H9 (cell line): ENCODE measurements at regions not wholly inside any gene's neighbourhood (a gene's known extent, or its start where the extent isn't known, plus 50 kb on each side); places are given as distances from the start of the nearest gene placed in this dataset.

ENCODE experiments used
- DNase-seq: peaks from one replicate; pipeline ENCODE4 v3.0.0-alpha.2; 2017
- H2AFZ ChIP-seq: one replicate; pipeline ENCODE4 v1.6.1; 2013; ENCODE audit warnings: mild to moderate bottlenecking, low read length, control low read depth, moderate library complexity
- H2AK5ac ChIP-seq: 2 replicates; pipeline ENCODE4 v1.6.1; 2013; ENCODE audit warnings: low read length, control low read depth, mixed read lengths; ENCODE audit not compliant: insufficient read length
- H2BK120ac ChIP-seq: one replicate; pipeline ENCODE4 v1.6.1; 2013; ENCODE audit warnings: low read depth, mild to moderate bottlenecking, low read length, control low read depth, inconsistent platforms; ENCODE audit not compliant: poor library complexity, severe bottlenecking
- H2BK12ac ChIP-seq: 2 replicates; pipeline ENCODE4 v1.6.1; 2013; ENCODE audit warnings: low read length, control low read depth, mixed read lengths, low read depth; ENCODE audit not compliant: insufficient read length
- H2BK15ac ChIP-seq: 2 replicates; pipeline ENCODE4 v1.6.1; 2013; ENCODE audit warnings: low read depth, low read length, control low read depth
- H2BK20ac ChIP-seq: one replicate; pipeline ENCODE4 v1.6.1; 2013; ENCODE audit warnings: low read depth, mild to moderate bottlenecking, low read length, control low read depth, inconsistent platforms; ENCODE audit not compliant: poor library complexity, severe bottlenecking
- H2BK5ac ChIP-seq: 2 replicates; pipeline ENCODE4 v1.6.1; 2013; ENCODE audit warnings: low read length, control low read depth, mixed read lengths; ENCODE audit not compliant: insufficient read length
- H3K14ac ChIP-seq: 2 replicates; pipeline ENCODE4 v1.6.1; 2013; ENCODE audit warnings: low read length, control low read depth; ENCODE audit not compliant: insufficient read depth
- H3K18ac ChIP-seq: 2 replicates; pipeline ENCODE4 v1.6.1; 2013; ENCODE audit warnings: low read depth, mild to moderate bottlenecking, mixed read lengths, low read length, control low read depth; ENCODE audit not compliant: insufficient read length
- H3K23ac ChIP-seq: 2 replicates; pipeline ENCODE4 v1.6.1; 2013; ENCODE audit warnings: low read length, control low read depth, mixed read lengths, low read depth; ENCODE audit not compliant: insufficient read length
- H3K23me2 ChIP-seq: 2 replicates; pipeline ENCODE4 v1.6.1; 2013; ENCODE audit warnings: low read depth, mild to moderate bottlenecking, mixed read lengths, low read length, control low read depth; ENCODE audit not compliant: insufficient read length, poor library complexity, severe bottlenecking
- H3K27ac ChIP-seq: 2 replicates; pipeline ENCODE4 v1.5.1; 2013; ENCODE audit warnings: low read length, control low read depth, mixed read lengths, low read depth; ENCODE audit not compliant: insufficient read length
- H3K27me3 ChIP-seq: 2 replicates; pipeline ENCODE4 v1.6.1; 2013; ENCODE audit warnings: low read length, control low read depth, inconsistent platforms; ENCODE audit not compliant: insufficient read depth
- H3K4ac ChIP-seq: 2 replicates; pipeline ENCODE4 v1.6.1; 2013; ENCODE audit warnings: low read depth, mild to moderate bottlenecking, control low read depth, inconsistent platforms, low read length, moderate library complexity
- H3K4me1 ChIP-seq: 2 replicates; pipeline ENCODE4 v1.6.1; 2013; ENCODE audit warnings: low read length, control low read depth, inconsistent platforms; ENCODE audit not compliant: insufficient read depth
- H3K4me2 ChIP-seq: 2 replicates; pipeline ENCODE4 v1.6.1; 2013; ENCODE audit warnings: low read length, control low read depth, mixed read lengths; ENCODE audit not compliant: insufficient read length, insufficient read depth
- H3K56ac ChIP-seq: 2 replicates; pipeline ENCODE4 v1.6.1; 2013; ENCODE audit warnings: low read depth, mild to moderate bottlenecking, mixed read lengths, low read length, control low read depth; ENCODE audit not compliant: insufficient read length
- H3K79me1 ChIP-seq: 2 replicates; pipeline ENCODE4 v1.6.1; 2013; ENCODE audit warnings: low read depth, mild to moderate bottlenecking, moderate library complexity, low read length, control low read depth, inconsistent platforms; ENCODE audit not compliant: insufficient read depth, poor library complexity, severe bottlenecking
- H3K79me2 ChIP-seq: 2 replicates; pipeline ENCODE4 v1.6.1; 2013; ENCODE audit warnings: low read length, control low read depth, inconsistent platforms; ENCODE audit not compliant: insufficient read depth
- H3K9ac ChIP-seq: 2 replicates; pipeline ENCODE4 v1.6.1; 2013; ENCODE audit warnings: low read length, control low read depth, mixed read lengths; ENCODE audit not compliant: insufficient read length; ENCODE audit errors: extremely low read depth
- H3K9me3 ChIP-seq: one replicate; pipeline ENCODE4 v1.6.1; 2013; ENCODE audit warnings: low read depth, low read length, inconsistent platforms; ENCODE audit not compliant: control insufficient read depth
- H3T11ph ChIP-seq: one replicate; pipeline ENCODE4 v1.6.1; 2013; ENCODE audit warnings: mild to moderate bottlenecking, low read length, control low read depth, inconsistent platforms
- H4K20me1 ChIP-seq: one replicate; pipeline ENCODE4 v1.6.1; 2013; ENCODE audit not compliant: control insufficient read depth, insufficient read length, insufficient read depth
- H4K5ac ChIP-seq: 2 replicates; pipeline ENCODE4 v1.6.1; 2013; ENCODE audit warnings: low read depth, mild to moderate bottlenecking, mixed read lengths, low read length, control low read depth; ENCODE audit not compliant: insufficient read length
- H4K8ac ChIP-seq: replicated peaks from 2 replicates; pipeline ENCODE4 v1.6.1; 2013; ENCODE audit warnings: low read length, control low read depth, mixed read lengths, low read depth; ENCODE audit not compliant: insufficient read length
- H4K91ac ChIP-seq: 2 replicates; pipeline ENCODE4 v1.6.1; 2013; ENCODE audit warnings: low read depth, mild to moderate bottlenecking, moderate library complexity, mixed read lengths, low read length, control low read depth; ENCODE audit not compliant: insufficient read length
- H3K27ac Mint-ChIP-seq, 3 experiments: 2 replicates in 2 of 3; 3 replicates in 1 of 3; pipeline ENCODE4 v1.8.0; 2020 to 2021; ENCODE audit warnings: mixed read lengths in 3 of 3, mild to moderate bottlenecking in 1 of 3, moderate library complexity in 1 of 3
- H3K27me3 Mint-ChIP-seq: 2 replicates; pipeline ENCODE4 v1.8.0; 2021; ENCODE audit warnings: low read depth, mild to moderate bottlenecking, moderate library complexity, mixed read lengths
- H3K36me3 Mint-ChIP-seq, 3 experiments: 2 replicates in 2 of 3; 3 replicates in 1 of 3; pipeline ENCODE4 v1.8.0; 2020 to 2021; ENCODE audit warnings: low read depth in 3 of 3, mixed read lengths in 3 of 3; ENCODE audit not compliant: insufficient read depth in 1 of 3
- H3K4me1 Mint-ChIP-seq, 2 experiments: 2 replicates each; pipeline ENCODE4 v1.8.0; 2020; ENCODE audit warnings: mixed read lengths in 2 of 2
- H3K4me3 Mint-ChIP-seq, 2 experiments: 2 replicates in 1 of 2; 3 replicates in 1 of 2; pipeline ENCODE4 v1.8.0; 2020 to 2021; ENCODE audit warnings: mild to moderate bottlenecking in 2 of 2, mixed read lengths in 2 of 2, moderate library complexity in 1 of 2
- H3K9me3 Mint-ChIP-seq, 2 experiments: 2 replicates in 1 of 2; 3 replicates in 1 of 2; pipeline ENCODE4 v1.8.0; 2020; ENCODE audit warnings: mild to moderate bottlenecking in 2 of 2, mixed read lengths in 2 of 2, moderate library complexity in 1 of 2
- CTCF ChIP-seq: fragments of 200-600 bp; sonication (generic); conservative IDR thresholded peaks from 3 replicates; pipeline ENCODE4 v1.8.0; 2021; ENCODE audit warnings: antibody characterized with exemption, mild to moderate bottlenecking
- WGBS: extraction: QIAGEN DNeasy Blood & Tissue Kit; methylation state at CpG from one replicate; pipeline ENCODE4 v1.1.7; 2013; ENCODE audit warnings: missing lambda C conversion rate, low lambda C conversion rate, mixed read lengths; ENCODE audit not compliant: insufficient read length; ENCODE audit errors: extremely low coverage; 5-methylcytosine and 5-hydroxymethylcytosine counted together

DNA sequence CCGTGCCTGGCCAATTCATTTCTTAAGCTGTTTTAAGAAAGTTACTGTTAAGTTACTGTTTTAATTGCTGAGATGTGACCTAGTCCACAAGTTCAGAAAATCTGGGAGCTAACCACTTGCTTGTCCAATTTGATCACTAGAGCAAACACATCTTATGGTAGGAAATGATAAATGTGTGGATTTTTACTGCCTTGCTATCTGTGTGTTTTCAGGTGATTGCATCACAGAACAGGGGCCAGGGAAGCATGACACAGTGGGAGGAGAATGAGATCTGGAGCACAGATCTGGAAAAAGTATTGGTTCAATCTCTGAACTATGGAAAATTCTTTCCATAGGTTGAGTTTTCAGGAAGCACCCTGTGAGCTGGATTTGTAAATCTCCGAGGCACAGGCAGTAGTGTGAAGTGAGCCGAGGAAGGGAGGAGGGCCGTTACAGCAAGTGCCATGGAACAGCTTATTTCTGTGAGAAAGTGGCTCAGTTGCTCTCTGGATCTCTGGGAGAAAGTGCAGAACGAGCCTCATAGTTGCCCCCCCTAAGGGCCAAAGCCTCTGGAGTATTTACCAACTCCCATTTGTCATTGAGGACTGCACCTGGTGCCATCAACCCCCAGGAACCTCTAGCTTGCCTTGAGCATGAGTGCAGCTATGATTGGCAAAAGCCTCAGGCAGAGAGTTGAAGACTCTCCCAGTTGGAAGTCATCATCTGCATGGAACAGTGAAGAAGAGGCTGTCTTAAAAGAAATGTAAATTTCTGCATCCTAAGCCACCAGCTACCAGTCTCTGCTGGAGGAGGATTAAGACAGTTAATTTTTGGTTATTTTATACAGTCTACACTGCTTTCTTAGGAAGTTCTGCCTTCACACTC lies 161.8 kb upstream of the CLINT1 start:
- no CpG with 5 or more reads among the region's 5 CpGs for WGBS
- peak overlapping the region in 1 of 3 experiments; percentile 10; a peak in 1 of 7 replicates for H3K27ac Mint-ChIP-seq
- no peak for DNase-seq

More for the DNA sequence above, 161.8 kb upstream of the CLINT1 start:
- H3K9me3 ChIP-seq: no peaks in the 10 kb centered on the region
- H3T11ph ChIP-seq: no peak overlapping the region
- H3K4me1 ChIP-seq: peaks cover 3% of the 10 kb centered on the region; the same call in 1 of the 2 replicates
- H4K91ac ChIP-seq: no peak overlapping the region
- H4K5ac ChIP-seq: no peak overlapping the region
- no peak overlapping the region for H2AFZ ChIP-seq
- no peaks in the 10 kb centered on the region for H3K79me2 ChIP-seq
- no peaks in the 10 kb centered on the region for H3K9me3 Mint-ChIP-seq
- no peak overlapping the region for H3K9ac ChIP-seq
- no peaks in the 10 kb centered on the region for H4K20me1 ChIP-seq
- H3K4me3 Mint-ChIP-seq: no peak overlapping the region
- no peaks in the 10 kb centered on the region for H3K27me3 Mint-ChIP-seq
- no peak overlapping the region for H2BK12ac ChIP-seq
- no peak overlapping the region for H3K23ac ChIP-seq
- H3K14ac ChIP-seq: no peak overlapping the region
- no peak overlapping the region for H3K27ac ChIP-seq
- no peak for TF ChIP-seq CTCF
- H3K4me1 Mint-ChIP-seq: peaks cover 19% of the 10 kb centered on the region in 2 experiments
- no peak overlapping the region for H2BK120ac ChIP-seq
- no peak overlapping the region for H3K4me2 ChIP-seq
- H3K56ac ChIP-seq: no peak overlapping the region
- no peak overlapping the region for H4K8ac ChIP-seq
- H2BK20ac ChIP-seq: no peak overlapping the region
- no peak overlapping the region for H3K18ac ChIP-seq
- no peak overlapping the region for H2AK5ac ChIP-seq
- no peaks in the 10 kb centered on the region for H3K79me1 ChIP-seq
- H3K23me2 ChIP-seq: no peaks in the 10 kb centered on the region
- H3K27me3 ChIP-seq: no peaks in the 10 kb centered on the region
- no peaks in the 10 kb centered on the region; a peak in 1 of 7 replicates for H3K36me3 Mint-ChIP-seq
- H2BK5ac ChIP-seq: no peak overlapping the region
- H2BK15ac ChIP-seq: no peak overlapping the region
- H3K4ac ChIP-seq: no peak overlapping the region
